ENCODE measurements at regions not wholly inside any gene's neighbourhood (a gene's known extent, or its start where the extent isn't known, plus 50 kb on each side); places are given as distances from the start of the nearest gene placed in this dataset.

- Histone ChIP-seq H3K9ac (ENCODE audit: low read length) (no peak overlapping the region), H3K9me3 (replicated peaks; ENCODE audit: insufficient read depth, low read length) (no peaks in the 10 kb centered on the region), H3K79me2 (ENCODE audit: low read length) (no peaks in the 10 kb centered on the region), H3K27ac (ENCODE audit: low read length) (no peak overlapping the region), H3K4me3 (ENCODE audit: low read length) (no peak overlapping the region), H3F3A (ENCODE audit: insufficient read depth, low read length) (no peaks in the 10 kb centered on the region), H4K20me1 (ENCODE audit: insufficient read depth, low read length) (no peaks in the 10 kb centered on the region), H3K36me3 (replicated peaks; ENCODE audit: insufficient read depth, low read length) (no peaks in the 10 kb centered on the region), H3K27me3 (replicated peaks; ENCODE audit: insufficient read depth, low read length) (no peaks in the 10 kb centered on the region), H2AFZ (ENCODE audit: low read length) (no peak overlapping the region), H3K4me1 (ENCODE audit: low read length) (no peaks in the 10 kb centered on the region), H3K4me2 (ENCODE audit: low read depth, low read length) (no peak overlapping the region), H3K9me2 (replicated peaks; ENCODE audit: insufficient read depth, low read length) (no peaks in the 10 kb centered on the region)
- TF ChIP-seq EZH2phosphoT487 (IDR thresholded peaks at IDR 0.05; ENCODE audit: low read length): no peak
- no peak for TF ChIP-seq CTCF (IDR thresholded peaks at IDR 0.05; ENCODE audit: low read length)
- TF ChIP-seq EZH2 (optimal IDR thresholded peaks at IDR 0.05; ENCODE audit: low read depth, low read length): no peak
- no peak for DNase-seq
Observed at GRCh38 chr9:78967596-78968217, 604.1 kb upstream of the TLE4 start.

GRCh38 chr9:78970375-78970774 lies 601.4 kb upstream of the TLE4 start:
- Histone ChIP-seq H3K4me2 (ENCODE audit: low read depth, low read length) (no peak overlapping the region), H3K9ac (ENCODE audit: low read length) (no peak overlapping the region), H3K27ac (ENCODE audit: low read length) (no peak overlapping the region), H3K4me3 (ENCODE audit: low read length) (no peak overlapping the region), H3K9me2 (replicated peaks; ENCODE audit: insufficient read depth, low read length) (no peaks in the 10 kb centered on the region), H2AFZ (ENCODE audit: low read length) (no peak overlapping the region), H3K36me3 (replicated peaks; ENCODE audit: insufficient read depth, low read length) (no peaks in the 10 kb centered on the region), H3K27me3 (replicated peaks; ENCODE audit: insufficient read depth, low read length) (no peaks in the 10 kb centered on the region), H3K9me3 (replicated peaks; ENCODE audit: insufficient read depth, low read length) (no peaks in the 10 kb centered on the region), H3K79me2 (ENCODE audit: low read length) (no peaks in the 10 kb centered on the region), H3K4me1 (ENCODE audit: low read length) (peaks cover 4% of the 10 kb centered on the region; the same call in 1 of the 2 replicates), H3F3A (ENCODE audit: insufficient read depth, low read length) (no peaks in the 10 kb centered on the region), H4K20me1 (ENCODE audit: insufficient read depth, low read length) (no peaks in the 10 kb centered on the region)
- TF ChIP-seq EZH2 (optimal IDR thresholded peaks at IDR 0.05; ENCODE audit: low read depth, low read length) (no peak), EZH2phosphoT487 (IDR thresholded peaks at IDR 0.05; ENCODE audit: low read length) (no peak), CTCF (IDR thresholded peaks at IDR 0.05; ENCODE audit: low read length) (no peak)
- no peak for DNase-seq

GRCh38 chr9:78971540-78971939 lies 600.2 kb upstream of the TLE4 start:
- no peaks in the 10 kb centered on the region for H3K27me3 ChIP-seq (replicated peaks; ENCODE audit: insufficient read depth, low read length)
- H3K4me2 ChIP-seq (ENCODE audit: low read depth, low read length): no peak overlapping the region
- H3K9me2 ChIP-seq (replicated peaks; ENCODE audit: insufficient read depth, low read length): no peaks in the 10 kb centered on the region
- H3F3A ChIP-seq (ENCODE audit: insufficient read depth, low read length): no peaks in the 10 kb centered on the region
- no peak for DNase-seq
- H3K4me1 ChIP-seq (ENCODE audit: low read length): peaks cover 4% of the 10 kb centered on the region; the same call in 1 of the 2 replicates
- H4K20me1 ChIP-seq (ENCODE audit: insufficient read depth, low read length): no peaks in the 10 kb centered on the region
- no peaks in the 10 kb centered on the region for H3K79me2 ChIP-seq (ENCODE audit: low read length)
- no peak overlapping the region for H3K4me3 ChIP-seq (ENCODE audit: low read length)
- no peak overlapping the region for H3K9ac ChIP-seq (ENCODE audit: low read length)
- H3K36me3 ChIP-seq (replicated peaks; ENCODE audit: insufficient read depth, low read length): no peaks in the 10 kb centered on the region
- no peak overlapping the region for H3K27ac ChIP-seq (ENCODE audit: low read length)
- TF ChIP-seq EZH2phosphoT487 (IDR thresholded peaks at IDR 0.05; ENCODE audit: low read length): no peak
- TF ChIP-seq EZH2 (optimal IDR thresholded peaks at IDR 0.05; ENCODE audit: low read depth, low read length): no peak
- TF ChIP-seq CTCF (IDR thresholded peaks at IDR 0.05; ENCODE audit: low read length): no peak
- H3K9me3 ChIP-seq (replicated peaks; ENCODE audit: insufficient read depth, low read length): no peaks in the 10 kb centered on the region
- H2AFZ ChIP-seq (ENCODE audit: low read length): no peak overlapping the region
